ENCODE measurements at regions not wholly inside any gene's neighbourhood (a gene's known extent, or its start where the extent isn't known, plus 50 kb on each side); places are given as distances from the start of the nearest gene placed in this dataset.

- DNase-seq, result no peak
Observed at GRCh38 chr6:98471444-98471843, 362.9 kb upstream of the POU3F2 start.

- no peak for DNase-seq
Observed at GRCh38 chr6:98477231-98477630, 357.1 kb upstream of the POU3F2 start.

DNA sequence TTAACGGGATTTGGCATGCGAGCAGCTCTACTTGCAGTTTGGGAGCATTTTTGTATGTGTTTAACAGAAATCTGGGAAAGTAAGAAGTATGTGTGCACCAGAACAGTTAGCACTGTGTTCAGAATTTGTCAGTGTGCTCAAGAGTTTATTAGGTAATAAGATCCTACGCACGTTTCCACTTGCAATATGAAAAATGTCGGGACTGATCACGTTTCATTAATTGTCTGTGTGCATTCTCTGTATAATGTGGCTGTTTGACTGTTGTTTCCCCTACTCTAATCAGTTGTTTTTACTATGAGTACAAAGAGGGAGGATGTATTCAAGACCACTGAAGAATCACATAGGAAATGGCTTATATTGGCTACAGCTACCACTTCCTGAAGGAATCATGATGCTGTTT, 349.7 kb upstream of the POU3F2 start:
- DNase-seq, result no peak

- DNase-seq, result no peak
Observed at GRCh38 chr6:98485593-98485992, 348.8 kb upstream of the POU3F2 start.

- DNase-seq, result no peak
Observed at GRCh38 chr6:98486057-98486456, 348.3 kb upstream of the POU3F2 start.

- no peak for DNase-seq
Observed at GRCh38 chr6:98487612-98488011, 346.8 kb upstream of the POU3F2 start.

DNA sequence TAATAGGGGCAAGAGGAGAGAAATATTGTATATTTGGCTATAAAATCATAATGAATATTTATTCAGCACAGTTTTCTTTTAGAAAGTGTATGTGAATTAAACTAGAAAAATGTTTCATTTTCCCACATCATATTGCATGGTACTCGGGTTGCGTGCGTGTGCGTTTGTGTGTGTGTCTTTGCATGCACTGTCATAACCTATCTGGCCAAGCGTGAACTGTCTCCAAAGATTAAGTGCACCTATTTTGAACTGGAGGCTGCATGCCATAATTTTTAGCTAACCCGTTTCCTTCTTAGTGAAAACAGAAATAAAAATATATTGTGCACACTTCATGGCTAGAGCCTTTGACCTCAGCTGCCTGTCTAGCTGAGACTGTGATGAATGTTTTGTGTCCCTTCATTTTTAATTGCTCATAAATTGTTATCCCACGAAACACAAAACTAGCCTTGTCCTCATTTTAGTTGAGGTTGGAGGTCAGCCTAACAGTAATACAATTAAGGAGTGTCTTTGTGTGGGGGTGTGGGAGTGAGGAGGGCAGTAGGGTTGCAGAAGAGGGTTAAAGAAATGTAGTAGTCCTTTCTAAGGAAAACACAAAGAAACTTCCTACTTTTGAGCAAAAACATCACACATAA, 336.1 kb upstream of the POU3F2 start:
- no peak for DNase-seq

- DNase-seq, result peak; percentile 54
Observed at GRCh38 chr6:98498866-98499265, 335.5 kb upstream of the POU3F2 start.

DNA sequence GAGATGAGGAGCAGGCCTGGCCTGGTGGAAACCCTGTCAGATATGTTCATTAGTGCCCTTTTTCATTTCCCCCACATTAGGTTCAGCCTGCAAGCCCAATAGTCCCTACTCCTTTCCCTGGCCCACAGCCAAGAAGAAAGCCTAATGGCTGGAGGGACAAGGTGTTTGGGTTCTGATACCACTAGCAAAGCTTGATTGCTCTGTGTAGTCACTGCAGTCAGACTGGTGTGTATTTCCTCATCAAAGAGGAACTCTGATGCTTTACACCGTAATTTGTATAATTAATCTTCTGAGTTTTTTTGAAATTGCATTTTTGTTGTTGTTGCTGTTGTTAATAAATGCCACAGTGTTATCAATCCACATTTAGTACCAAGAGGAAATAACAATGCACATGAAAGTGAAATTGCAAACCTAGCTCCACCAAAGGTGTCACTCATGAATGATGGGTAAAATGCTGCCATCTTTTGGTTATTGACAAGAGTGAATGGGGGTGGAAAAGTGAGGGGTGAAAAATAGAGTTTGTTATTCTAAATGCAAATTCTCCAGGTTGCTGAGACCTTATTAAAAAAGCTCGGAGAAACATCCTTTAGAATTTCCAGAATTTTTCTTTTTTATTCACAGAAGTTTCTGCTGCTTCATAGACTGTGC, 320.2 kb upstream of the POU3F2 start:
- DNase-seq, result no peak

GRCh38 chr6:98514796-98515195, 319.6 kb upstream of the POU3F2 start:
- no peak for DNase-seq

DNA sequence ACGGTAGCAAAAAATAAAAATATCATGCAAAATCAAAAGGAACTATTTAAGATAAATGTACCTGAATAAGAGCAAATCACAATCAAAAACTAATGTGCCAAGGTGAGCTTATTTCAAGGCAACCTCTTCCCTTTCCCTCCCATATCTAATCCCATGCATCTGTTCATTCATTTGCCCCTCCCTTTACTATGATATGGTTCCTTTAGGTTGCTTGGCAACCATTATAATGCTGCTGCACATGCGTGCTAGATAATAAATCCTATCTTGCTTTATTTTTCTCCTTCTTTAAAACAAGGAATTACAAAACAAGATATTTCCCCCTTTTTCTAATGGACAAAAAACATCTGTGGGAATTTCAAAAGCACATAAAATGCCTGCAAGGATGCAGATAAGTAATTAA, 318.2 kb upstream of the POU3F2 start:
- no peak for DNase-seq

GRCh38 chr6:98516866-98517265, 317.5 kb upstream of the POU3F2 start:
- no peak for DNase-seq

- no peak for DNase-seq
Observed at GRCh38 chr6:98525860-98526259, 308.5 kb upstream of the POU3F2 start.

DNA sequence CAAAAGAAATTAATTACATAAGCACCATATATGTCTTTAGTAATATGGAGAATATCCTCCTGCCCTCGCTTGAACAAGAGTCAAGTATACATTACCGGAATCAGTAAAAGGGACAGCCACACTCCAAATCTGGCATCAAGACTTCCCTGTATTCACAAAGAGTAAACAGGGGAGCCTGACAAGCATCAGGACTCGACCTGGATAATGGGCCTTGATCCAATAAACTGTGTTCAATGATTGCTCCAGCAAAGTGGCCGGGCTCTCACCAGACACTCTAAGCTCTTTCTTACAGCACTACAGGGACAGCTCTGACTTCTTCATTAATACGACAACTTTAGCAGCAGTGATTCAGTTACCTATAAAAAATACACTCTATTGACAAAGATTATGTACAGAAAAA, 307.9 kb upstream of the POU3F2 start:
- DNase-seq, result no peak

DNA sequence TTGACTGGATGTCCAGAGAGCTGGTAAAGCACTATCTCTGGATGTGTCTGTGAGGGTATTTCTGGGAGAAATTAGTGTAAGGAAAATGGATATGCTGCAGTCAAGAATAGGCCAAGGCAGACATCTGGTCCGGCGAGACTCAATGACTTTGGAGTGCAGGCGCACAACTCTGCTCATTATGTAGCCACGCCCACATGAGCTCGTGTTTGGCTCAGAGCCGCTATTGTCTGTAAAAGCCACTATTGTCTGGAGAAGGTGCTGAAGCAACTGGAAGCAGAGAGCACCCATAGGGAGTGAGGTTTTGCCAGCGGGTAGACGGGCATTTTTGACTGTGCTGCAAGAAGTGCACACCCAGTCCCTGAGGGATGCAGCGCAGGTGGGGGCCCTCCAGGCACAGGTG, 305.0 kb upstream of the POU3F2 start:
- DNase-seq, result no peak

DNA sequence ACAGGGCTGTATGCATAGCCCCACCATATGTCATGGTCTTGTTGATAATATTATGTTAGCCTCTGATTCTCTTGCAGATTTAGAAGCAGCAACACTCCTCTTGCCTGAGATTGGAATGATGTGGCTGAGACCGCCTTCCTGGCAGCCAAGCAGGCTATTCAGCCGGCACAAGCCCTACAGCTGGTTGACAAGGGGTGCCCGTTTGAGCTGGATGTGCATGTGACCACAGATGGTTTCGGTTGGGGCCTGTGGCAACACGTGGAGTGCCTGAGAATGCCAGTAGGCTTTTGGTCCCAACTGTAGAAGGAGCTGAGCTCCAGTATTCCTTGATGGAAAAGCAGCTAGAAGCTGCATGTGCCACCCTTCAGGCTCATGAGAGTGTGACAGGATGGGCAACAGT, 303.6 kb upstream of the POU3F2 start:
- no peak for DNase-seq

DNA sequence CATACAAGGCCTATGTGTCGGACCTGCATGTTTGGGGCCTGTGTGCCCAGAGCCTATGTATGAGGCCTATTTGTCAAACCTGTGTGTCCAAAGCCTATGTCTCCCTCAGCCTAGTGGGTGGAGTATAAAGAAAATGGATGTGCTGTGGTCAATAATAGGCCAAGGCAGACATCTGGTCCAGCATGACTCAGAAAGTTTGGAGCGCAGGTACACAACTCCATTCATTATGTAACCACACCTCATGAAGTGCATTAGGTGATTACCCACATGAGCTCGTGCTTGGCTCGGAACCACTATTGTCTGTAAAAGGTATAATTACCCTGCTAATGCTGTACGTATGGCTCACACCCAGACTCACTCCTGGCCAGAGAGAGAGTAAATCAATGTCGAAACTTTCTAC, 302.4 kb upstream of the POU3F2 start:
- DNase-seq, result no peak

DNA sequence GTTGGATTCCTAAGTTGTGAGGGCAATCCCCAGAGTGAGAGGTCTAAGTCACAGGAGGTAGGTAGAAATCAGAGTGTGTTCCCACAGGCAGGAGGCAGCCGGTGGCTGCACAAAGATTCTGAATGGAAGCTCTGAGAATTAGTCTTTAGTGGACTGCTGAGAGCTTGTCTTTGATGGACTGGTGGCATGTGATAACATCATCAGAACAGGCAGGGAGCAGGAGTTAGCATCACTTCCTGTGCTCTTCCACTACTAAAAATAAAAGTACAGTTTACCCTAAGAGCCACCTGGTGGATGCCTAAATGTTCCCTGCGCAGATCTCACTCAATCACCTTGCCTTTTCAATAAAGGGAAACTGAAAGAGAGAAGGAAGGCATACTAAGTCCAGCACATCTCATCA, 294.6 kb upstream of the POU3F2 start:
- no peak for DNase-seq

DNA sequence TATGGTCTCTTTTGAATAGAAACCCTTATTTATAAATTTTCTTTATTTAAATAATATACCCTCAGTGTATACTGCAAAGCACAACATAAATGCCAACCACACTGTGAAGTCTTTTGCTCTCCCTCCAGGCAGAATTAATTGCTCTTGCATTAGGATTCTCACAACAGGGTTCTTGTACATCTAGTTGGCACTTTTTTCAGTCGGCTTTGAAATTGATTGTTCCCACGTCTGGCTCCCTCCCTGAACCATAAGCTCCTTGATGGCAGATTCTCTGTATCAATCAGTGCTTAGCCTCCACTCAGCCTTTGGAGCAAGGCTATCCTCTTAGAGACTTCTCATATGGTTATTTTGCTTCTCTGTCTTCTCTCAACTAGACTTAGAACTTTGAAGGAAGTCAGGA, 288.0 kb upstream of the POU3F2 start:
- no peak for DNase-seq

- DNase-seq, result no peak
Observed at GRCh38 chr6:98547151-98547550, 287.2 kb upstream of the POU3F2 start.

DNA sequence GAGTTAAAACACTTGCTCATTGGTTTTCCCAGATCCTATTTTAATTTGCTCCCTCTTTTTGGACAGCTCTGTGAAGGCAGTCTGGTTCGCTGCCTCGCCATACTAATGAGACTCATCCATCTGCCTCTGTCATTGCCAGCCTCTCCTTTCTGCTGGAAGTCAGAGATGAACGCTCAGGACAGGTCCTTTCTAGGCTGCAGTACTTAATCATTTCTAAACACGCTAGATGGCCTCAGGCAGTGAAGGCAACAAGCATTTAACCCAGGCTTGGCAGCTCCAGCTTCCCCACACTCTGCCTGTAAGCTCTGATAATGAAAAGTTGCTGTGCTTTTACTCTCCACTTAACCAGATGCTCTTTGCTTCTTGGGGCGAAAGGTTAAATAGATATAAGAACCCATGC, 286.7 kb upstream of the POU3F2 start:
- DNase-seq, result no peak

GRCh38 chr6:98548301-98548700, 286.1 kb upstream of the POU3F2 start:
- no peak for DNase-seq

GRCh38 chr6:98560418-98560817, 274.0 kb upstream of the POU3F2 start:
- DNase-seq, result no peak

GRCh38 chr6:98560841-98561240, 273.5 kb upstream of the POU3F2 start:
- DNase-seq, result no peak

GRCh38 chr6:98566126-98566525, 268.2 kb upstream of the POU3F2 start:
- DNase-seq, result no peak
